NK-92 treated with Interleukin-12 subunit alpha and Interleukin-12 subunit beta, amount 100 ng/mL, for 24 hours (cell line): ENCODE measurements at regions not wholly inside any gene's neighbourhood (a gene's known extent, or its start where the extent isn't known, plus 50 kb on each side); places are given as distances from the start of the nearest gene placed in this dataset.

Source experiments
- DNase-seq: peaks from one replicate; lab custom pipeline; 2025; lab: John Stamatoyannopoulos, UW

- no peak for DNase-seq
Measured at GRCh38 chr12:92089559-92089958, 56.1 kb downstream of the BTG1 start.

GRCh38 chr12:92088805-92089204 lies 56.8 kb downstream of the BTG1 start:
- no peak for DNase-seq

GRCh38 chr12:92085736-92086040 lies 60.0 kb downstream of the BTG1 start:
- no peak for DNase-seq

- DNase-seq, result no peak
Measured at GRCh38 chr12:92085040-92085735, 60.5 kb downstream of the BTG1 start.

- DNase-seq, result no peak
Measured at GRCh38 chr12:92080911-92081285, 64.7 kb downstream of the BTG1 start.

- no peak for DNase-seq
Measured at GRCh38 chr12:92079054-92079385, 66.6 kb downstream of the BTG1 start.

- DNase-seq, result no peak
Measured at GRCh38 chr12:92078167-92079053, 67.2 kb downstream of the BTG1 start.

- DNase-seq, result no peak
Measured at GRCh38 chr12:92077530-92077929, 68.1 kb downstream of the BTG1 start.

- DNase-seq, result no peak
Measured at GRCh38 chr12:92076101-92076500, 69.5 kb downstream of the BTG1 start.

- no peak for DNase-seq
Measured at GRCh38 chr12:92075425-92075914, 70.2 kb downstream of the BTG1 start.

- no peak for DNase-seq
Measured at GRCh38 chr12:92074889-92075288, 70.8 kb downstream of the BTG1 start.

- DNase-seq, result no peak
Measured at GRCh38 chr12:92073094-92073493, 72.6 kb downstream of the BTG1 start.

GRCh38 chr12:92072112-92072511 lies 73.5 kb downstream of the BTG1 start:
- DNase-seq, result no peak

GRCh38 chr12:92070864-92071445 lies 74.7 kb downstream of the BTG1 start:
- DNase-seq, result no peak

- DNase-seq, result no peak
Measured at GRCh38 chr12:92070054-92070863, 75.4 kb downstream of the BTG1 start.

- DNase-seq, result no peak
Measured at GRCh38 chr12:92068459-92068858, 77.2 kb downstream of the BTG1 start.

GRCh38 chr12:92065639-92066038 lies 80.0 kb downstream of the BTG1 start:
- DNase-seq, result no peak

GRCh38 chr12:92065018-92065499 lies 80.6 kb downstream of the BTG1 start:
- DNase-seq, result no peak

- no peak for DNase-seq
Measured at GRCh38 chr12:92064422-92064821, 81.2 kb downstream of the BTG1 start.

GRCh38 chr12:92063641-92064040 lies 82.0 kb downstream of the BTG1 start:
- DNase-seq, result no peak

- no peak for DNase-seq
Measured at GRCh38 chr12:92062539-92063493, 82.8 kb downstream of the BTG1 start.
